Caco-2 (cell line): ENCODE measurements at regions not wholly inside any gene's neighbourhood (a gene's known extent, or its start where the extent isn't known, plus 50 kb on each side); places are given as distances from the start of the nearest gene placed in this dataset.

Experiments used
- BruUV-seq: library from RNA; stranded (reverse); fragments of 400-500 nt; replicated peaks from 2 replicates; lab custom pipeline; 2021; lab: Mats Ljungman, UMichigan
- CTCF ChIA-PET: fragments of 300-600 bp; sonication (Branson Sonifier 250); formaldehyde crosslinking; loops from one replicate; lab custom pipeline; 2022; ENCODE audit warnings: antibody characterized with exemption; lab: Charles Lee
- POLR2A ChIA-PET: fragments of 300-600 bp; sonication (Branson Sonifier 250); formaldehyde crosslinking; loops from one replicate; lab custom pipeline; 2022; ENCODE audit warnings: antibody characterized with exemption; lab: Charles Lee
- DNase-seq, 2 experiments: peaks; one replicate each; pipeline versions ENCODE4 v3.0.0 to v3.0.0-alpha.2; 2020 to 2022
- H3K27me3 ChIP-seq: replicated peaks from 2 replicates; pipeline ENCODE4 v1.6.0; 2011; ENCODE audit warnings: low read length; ENCODE audit not compliant: control insufficient read depth, insufficient read depth
- H3K36me3 ChIP-seq: 2 replicates; pipeline ENCODE4 v1.5.1; 2011; ENCODE audit warnings: low read length; ENCODE audit not compliant: control insufficient read depth, insufficient read depth
- H3K4me1 ChIP-seq: fragments of 250-450 bp; sonication (Bioruptor Pico); 2 replicates; pipeline ENCODE4 v1.5.1; 2020; ENCODE audit warnings: mild to moderate bottlenecking
- H3K4me3 ChIP-seq: 2 replicates; pipeline ENCODE4 v1.5.1; 2011; ENCODE audit warnings: low read depth, mild to moderate bottlenecking, control low read depth, low read length
- H3K9me3 ChIP-seq: fragments of 250-450 bp; sonication (Bioruptor Pico); 2 replicates; pipeline ENCODE4 v1.5.1; 2020; ENCODE audit warnings: mild to moderate bottlenecking, moderate library complexity
- H3K27ac Mint-ChIP-seq: one replicate; pipeline ENCODE4 v1.8.0; 2022; ENCODE audit warnings: mixed read lengths; ENCODE audit not compliant: unreplicated experiment
- H3K27me3 Mint-ChIP-seq: one replicate; pipeline ENCODE4 v1.8.0; 2022; ENCODE audit warnings: mixed read lengths; ENCODE audit not compliant: insufficient read depth, unreplicated experiment
- H3K36me3 Mint-ChIP-seq: one replicate; pipeline ENCODE4 v1.8.0; 2022; ENCODE audit warnings: mild to moderate bottlenecking, mixed read lengths; ENCODE audit not compliant: insufficient read depth, unreplicated experiment
- H3K4me1 Mint-ChIP-seq: one replicate; pipeline ENCODE4 v1.8.0; 2022; ENCODE audit warnings: low read depth, mixed read lengths; ENCODE audit not compliant: unreplicated experiment
- H3K4me3 Mint-ChIP-seq: one replicate; pipeline ENCODE4 v1.8.0; 2022; ENCODE audit warnings: mild to moderate bottlenecking, moderate library complexity, mixed read lengths; ENCODE audit not compliant: unreplicated experiment
- H3K9me3 Mint-ChIP-seq: one replicate; pipeline ENCODE4 v1.8.0; 2022; ENCODE audit warnings: mixed read lengths; ENCODE audit not compliant: unreplicated experiment
- CTCF ChIP-seq, 2 experiments: fragments of 200-600 bp in 1 of 2; IDR thresholded peaks; 1 replicate in 1 of 2; 2 replicates in 1 of 2; pipeline versions ENCODE4 v1.5.1 to v1.8.0; 2011 to 2022; ENCODE audit warnings: antibody characterized with exemption in 1 of 2, control low read depth in 1 of 2, inconsistent platforms in 1 of 2, low read depth in 1 of 2, low read length in 1 of 2, mild to moderate bottlenecking in 1 of 2, moderate library complexity in 1 of 2; ENCODE audit not compliant: insufficient read depth in 1 of 2, severe bottlenecking in 1 of 2, unreplicated experiment in 1 of 2
- intact Hi-C: fragments of 100-400 bp; cut with micrococcal nuclease; formaldehyde crosslinking; loops from one replicate; pipeline ENCODE4 v1.10.0; 2022; ENCODE audit not compliant: unreplicated experiment

- H3K4me3 Mint-ChIP-seq, result no peak overlapping the region
- intact Hi-C loops, result no loop called here
- H3K9me3 ChIP-seq, result no peaks in the 10 kb centered on the region
- DNase-seq, result no peak
- no peak overlapping the region for H3K4me3 ChIP-seq
- no peaks in the 10 kb centered on the region for H3K27me3 Mint-ChIP-seq
- POLR2A ChIA-PET, result no interaction called here
- H3K27me3 ChIP-seq, result no peaks in the 10 kb centered on the region
- no peaks in the 10 kb centered on the region for H3K9me3 Mint-ChIP-seq
- H3K27ac Mint-ChIP-seq, result no peak overlapping the region
- no peaks in the 10 kb centered on the region for H3K4me1 ChIP-seq
- no peaks in the 10 kb centered on the region for H3K36me3 ChIP-seq
- BruUV-seq, result no TSS peak
- CTCF ChIA-PET, result no interaction called here
- no peaks in the 10 kb centered on the region for H3K36me3 Mint-ChIP-seq
- H3K4me1 Mint-ChIP-seq, result no peaks in the 10 kb centered on the region
- no peak for TF ChIP-seq CTCF (IDR thresholded peaks at IDR 0.05; ENCODE audit: insufficient read depth in 1 of 2, low read depth in 1 of 2, low read length in 1 of 2, severe bottlenecking in 1 of 2, unreplicated experiment in 1 of 2)
Measured at GRCh38 chr4:124491361-124492145, 221.0 kb downstream of the ANKRD50 start.

- H3K4me1 Mint-ChIP-seq, result no peaks in the 10 kb centered on the region
- no peaks in the 10 kb centered on the region for H3K9me3 ChIP-seq
- H3K36me3 Mint-ChIP-seq, result no peaks in the 10 kb centered on the region
- no peaks in the 10 kb centered on the region for H3K27me3 Mint-ChIP-seq
- H3K27me3 ChIP-seq, result no peaks in the 10 kb centered on the region
- no peak for DNase-seq
- no peaks in the 10 kb centered on the region for H3K4me1 ChIP-seq
- no peaks in the 10 kb centered on the region for H3K36me3 ChIP-seq
- CTCF ChIA-PET, result no interaction called here
- no peak for TF ChIP-seq CTCF (IDR thresholded peaks at IDR 0.05; ENCODE audit: insufficient read depth in 1 of 2, low read depth in 1 of 2, low read length in 1 of 2, severe bottlenecking in 1 of 2, unreplicated experiment in 1 of 2)
- no TSS peak for BruUV-seq
- no peak overlapping the region for H3K4me3 Mint-ChIP-seq
- no peak overlapping the region for H3K4me3 ChIP-seq
- H3K27ac Mint-ChIP-seq, result no peak overlapping the region
- intact Hi-C loops, result no loop called here
- H3K9me3 Mint-ChIP-seq, result no peaks in the 10 kb centered on the region
- POLR2A ChIA-PET, result no interaction called here
Measured at GRCh38 chr4:124499261-124499660, 213.3 kb downstream of the ANKRD50 start.

- no peak for DNase-seq
- ChIA-PET POLR2A (no interaction called here), CTCF (no interaction called here)
- H3K4me3 ChIP-seq, result no peak overlapping the region
- BruUV-seq, result no TSS peak
- H3K9me3 ChIP-seq, result no peaks in the 10 kb centered on the region
- intact Hi-C loops, result no loop called here
- no peak for TF ChIP-seq CTCF (IDR thresholded peaks at IDR 0.05; ENCODE audit: insufficient read depth in 1 of 2, low read depth in 1 of 2, low read length in 1 of 2, severe bottlenecking in 1 of 2, unreplicated experiment in 1 of 2)
- Mint-ChIP-seq H3K36me3 (no peaks in the 10 kb centered on the region), H3K9me3 (no peaks in the 10 kb centered on the region), H3K27me3 (no peaks in the 10 kb centered on the region), H3K4me1 (no peaks in the 10 kb centered on the region), H3K27ac (no peak overlapping the region), H3K4me3 (no peak overlapping the region)
- H3K4me1 ChIP-seq, result peaks cover 11% of the 10 kb centered on the region; the same call in 1 of the 2 replicates
- no peaks in the 10 kb centered on the region for H3K36me3 ChIP-seq
- no peaks in the 10 kb centered on the region for H3K27me3 ChIP-seq
Measured at GRCh38 chr4:124501576-124501975, 211.0 kb downstream of the ANKRD50 start.
